Erythroblast (primary cell): ENCODE measurements at regions not wholly inside any gene's neighbourhood (a gene's known extent, or its start where the extent isn't known, plus 50 kb on each side); places are given as distances from the start of the nearest gene placed in this dataset.

ENCODE experiments used
- GATA1 ChIP-seq: IDR thresholded peaks from 2 replicates; pipeline ENCODE4 v1.6.1; 2011; ENCODE audit warnings: low read depth, mild to moderate bottlenecking, control low read depth, low read length, moderate library complexity
- POLR2A ChIP-seq: IDR thresholded peaks from 2 replicates; pipeline ENCODE4 v1.6.1; 2011; ENCODE audit warnings: mild to moderate bottlenecking, low read length

GRCh38 chr13:69391756-69392155, 715.9 kb upstream of the ATXN8OS start:
- TF ChIP-seq POLR2A: no peak
- TF ChIP-seq GATA1: no peak
